SK-N-MC (cell line): ENCODE measurements at regions not wholly inside any gene's neighbourhood (a gene's known extent, or its start where the extent isn't known, plus 50 kb on each side); places are given as distances from the start of the nearest gene placed in this dataset.

Experiments used
- EZH2 ChIP-seq: fragments of 200-600 bp; sonication (generic); IDR thresholded peaks from one replicate; pipeline ENCODE4 v1.6.1; 2017; ENCODE audit warnings: antibody characterized with exemption
- POLR2AphosphoS5 ChIP-seq: IDR thresholded peaks from 2 replicates; pipeline ENCODE4 v1.6.1; 2012; ENCODE audit warnings: mild to moderate bottlenecking, low read depth, low read length, borderline replicate concordance

DNA sequence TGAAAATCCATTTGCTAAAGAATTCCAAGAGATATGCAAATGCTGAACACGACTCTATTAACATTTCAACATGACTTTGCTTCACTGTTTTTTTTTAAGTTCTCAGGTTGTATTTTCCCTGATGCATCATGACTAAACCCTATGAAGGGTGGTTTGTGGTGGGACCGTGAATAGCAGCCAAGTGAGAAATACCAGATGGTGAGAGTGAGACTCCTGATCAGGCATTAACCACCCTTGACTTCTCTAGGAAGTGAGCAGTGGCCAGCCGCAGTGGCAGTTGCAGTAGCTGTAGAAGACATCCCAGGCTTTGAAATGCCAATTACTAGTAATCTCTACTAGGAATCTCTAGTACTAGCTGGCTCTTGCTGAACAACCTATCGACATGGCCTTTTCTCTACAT, 383.4 kb downstream of the FAM133A start:
- no peak for TF ChIP-seq POLR2AphosphoS5
- TF ChIP-seq EZH2 = no peak
